Tongue (tissue), 1 donor: ENCODE measurements at regions not wholly inside any gene's neighbourhood (a gene's known extent, or its start where the extent isn't known, plus 50 kb on each side); places are given as distances from the start of the nearest gene placed in this dataset.

ENCODE experiments used
- DNase-seq: peaks from one replicate; pipeline ENCODE4 v3.0.0-alpha.2; 2015

DNA sequence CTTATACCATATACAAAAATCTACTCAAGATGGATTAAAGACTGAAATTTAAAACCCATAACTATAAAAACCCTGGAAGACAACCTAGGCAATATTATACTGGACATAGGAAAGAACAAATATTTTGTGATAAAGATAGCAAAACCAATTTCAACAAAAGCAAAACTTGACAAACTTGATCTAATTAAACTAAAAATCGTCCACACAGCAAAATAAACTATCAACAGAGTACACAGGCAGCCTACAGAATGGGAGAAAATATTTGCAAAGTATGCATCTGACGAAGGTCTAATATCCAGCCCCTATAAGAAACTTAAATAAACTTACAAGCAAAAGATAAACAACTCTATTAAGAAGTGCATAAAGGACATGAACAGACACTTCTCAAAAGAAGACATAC lies 240.1 kb downstream of the HGF start:
- DNase-seq = no peak

DNA sequence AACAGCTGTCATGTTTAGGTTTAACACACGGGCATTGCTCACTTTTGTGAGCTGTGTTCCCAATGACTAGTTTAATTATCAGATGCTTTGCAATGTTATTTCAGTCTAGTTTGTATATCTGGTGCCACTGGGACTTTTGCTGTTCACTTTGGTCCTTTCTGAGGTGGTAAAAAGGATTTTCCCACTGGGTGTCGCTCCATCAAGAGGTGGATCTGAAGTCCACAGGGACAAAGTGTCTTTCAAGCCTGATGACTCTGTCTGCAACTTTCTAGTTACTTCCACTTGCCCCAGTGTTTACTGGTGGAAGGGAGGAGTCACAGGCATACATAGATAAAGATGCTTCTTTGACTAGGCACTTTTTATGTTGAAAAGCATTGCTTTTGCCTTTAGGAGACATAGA lies 242.2 kb downstream of the HGF start:
- no peak for DNase-seq

GRCh38 chr7:81526971-81527370 lies 242.9 kb downstream of the HGF start:
- no peak for DNase-seq

GRCh38 chr7:81525841-81526240 lies 244.0 kb downstream of the HGF start:
- DNase-seq = no peak

DNA sequence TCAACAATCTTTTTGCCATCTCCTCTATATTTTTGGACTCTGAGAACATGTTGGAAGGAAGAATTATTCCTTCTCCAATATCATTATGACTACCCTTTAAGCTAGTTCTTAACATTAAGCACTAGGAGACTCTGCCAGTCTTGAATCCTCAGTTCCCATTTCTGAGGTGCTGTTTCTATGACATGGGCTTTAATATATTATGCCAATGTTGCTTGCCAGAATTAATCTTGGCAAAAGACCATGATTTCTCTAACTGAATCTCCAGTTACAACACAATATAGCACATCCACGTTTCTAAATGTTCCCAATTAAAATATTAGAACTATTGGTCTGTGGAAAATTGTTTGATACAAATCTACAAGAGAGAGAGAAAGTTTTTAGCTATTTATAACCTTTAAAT lies 250.0 kb downstream of the HGF start:
- no peak for DNase-seq

GRCh38 chr7:81516898-81517297 lies 252.9 kb downstream of the HGF start:
- DNase-seq = no peak

DNA sequence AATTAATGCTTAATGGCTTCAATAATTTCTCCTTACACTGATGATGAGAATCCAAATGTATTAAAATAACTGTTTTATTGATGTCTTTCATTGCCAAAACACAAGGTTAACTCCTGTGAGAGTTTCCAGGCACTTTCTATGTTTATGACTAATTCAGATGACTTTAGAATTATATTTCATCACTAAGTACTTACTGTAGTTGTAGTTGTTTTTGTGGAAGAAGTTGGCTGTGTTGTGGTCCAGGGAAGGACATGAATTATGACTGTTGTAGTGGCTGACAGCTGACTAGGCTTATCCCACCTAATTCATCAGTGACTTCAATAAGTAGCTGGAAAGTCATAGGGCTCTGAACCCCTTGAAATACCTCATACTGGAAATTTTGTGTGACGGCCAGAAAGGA lies 254.8 kb downstream of the HGF start:
- no peak for DNase-seq

- no peak for DNase-seq
These were observed 255.3 kb downstream of the HGF start for GRCh38 chr7:81514546-81514945.

DNA sequence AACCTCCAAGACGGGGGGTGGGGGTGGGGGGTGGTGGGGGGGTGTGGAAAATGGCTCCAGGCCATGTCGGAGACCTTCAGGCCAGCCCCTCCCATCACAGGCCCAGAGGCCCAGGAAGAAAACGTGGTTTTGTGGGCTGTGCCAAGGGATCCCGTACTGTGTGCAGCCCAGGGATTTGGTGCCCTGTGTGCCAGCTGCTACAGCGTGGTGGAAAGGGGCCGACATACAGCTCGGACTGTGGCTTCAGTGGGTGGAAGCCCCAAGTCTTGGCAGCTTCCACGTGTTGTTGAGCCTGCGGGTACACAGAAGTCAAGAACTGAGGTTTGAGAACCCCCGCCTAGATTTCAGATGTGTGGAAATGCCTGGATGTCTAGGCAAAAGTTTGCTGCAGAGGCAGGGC lies 259.7 kb downstream of the HGF start:
- no peak for DNase-seq

DNA sequence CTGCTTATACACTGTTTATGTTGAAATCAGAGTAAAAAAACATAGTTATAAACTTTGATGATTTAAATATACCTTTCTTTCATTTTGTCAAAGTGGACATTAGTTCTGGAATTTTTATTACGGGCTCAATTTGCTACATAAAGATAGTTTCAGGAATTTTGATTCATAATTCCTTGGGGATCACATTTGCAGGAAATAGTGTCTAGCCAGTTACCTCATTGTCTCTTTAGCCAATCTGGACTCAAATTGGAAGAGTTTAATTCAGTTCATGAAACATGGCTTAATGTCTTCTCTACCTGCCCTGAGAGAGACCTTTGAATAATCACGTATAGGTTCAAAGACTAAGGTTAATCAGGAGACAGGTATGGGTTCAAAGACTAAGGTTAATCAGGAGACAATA lies 262.6 kb downstream of the HGF start:
- no peak for DNase-seq

DNA sequence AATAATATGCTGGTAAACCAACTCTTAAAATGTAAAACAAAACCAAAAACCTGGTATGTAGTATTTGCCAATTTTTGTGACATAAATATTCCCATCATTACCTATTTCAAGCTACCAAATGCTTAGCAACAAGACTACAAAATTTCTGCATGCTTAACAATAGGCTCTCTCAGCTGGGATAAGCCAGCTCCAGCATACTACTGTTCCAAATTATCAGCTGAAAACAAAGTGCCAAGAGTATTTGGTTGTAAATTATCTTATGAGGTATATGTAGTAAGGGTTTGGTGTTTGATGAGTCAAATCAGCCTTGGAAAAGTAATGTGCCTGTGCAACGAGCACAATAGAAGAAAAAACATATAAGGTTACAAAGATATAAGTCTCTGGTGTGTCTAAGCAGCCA lies 263.2 kb downstream of the HGF start:
- no peak for DNase-seq

DNA sequence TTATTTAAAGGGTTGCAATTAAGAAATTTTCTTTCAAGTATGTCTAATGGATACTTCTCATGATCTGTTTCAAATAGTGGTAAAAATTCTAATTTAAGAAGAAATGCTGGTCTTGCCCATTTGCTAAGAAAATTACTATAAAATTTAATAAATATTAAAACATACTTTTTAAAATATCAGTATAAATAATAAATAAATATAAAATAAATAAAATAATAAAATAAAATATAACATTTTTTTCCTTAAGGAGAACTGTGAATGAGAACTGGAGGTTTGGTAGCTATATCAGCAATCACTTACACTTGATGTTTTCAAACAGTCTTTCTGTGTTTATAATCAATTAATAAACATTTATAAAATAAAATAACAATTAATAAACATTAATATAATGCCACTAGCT lies 266.1 kb downstream of the HGF start:
- no peak for DNase-seq

DNA sequence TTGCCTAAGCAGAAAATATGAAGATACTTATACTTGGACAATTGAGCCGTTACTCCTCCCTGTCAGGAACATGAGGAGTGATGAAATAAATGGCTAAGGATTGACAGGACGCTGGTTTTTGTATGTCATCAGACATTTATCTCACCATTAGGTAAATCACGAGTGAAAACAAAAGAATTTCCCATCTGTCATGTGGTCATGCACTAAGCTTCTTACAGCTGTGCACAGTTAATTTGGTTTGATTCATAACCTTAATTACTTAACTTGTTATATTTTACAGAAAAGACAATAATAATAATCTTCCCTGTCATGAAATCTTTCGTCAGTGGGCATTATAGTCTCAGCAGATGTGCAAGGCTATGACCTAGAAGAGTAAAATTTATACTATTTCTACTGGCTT lies 266.5 kb downstream of the HGF start:
- no peak for DNase-seq

GRCh38 chr7:81501220-81501619 lies 268.6 kb downstream of the HGF start:
- peak; percentile 30 for DNase-seq

- no peak for DNase-seq
These were observed 269.2 kb downstream of the HGF start for GRCh38 chr7:81500631-81501030.

DNA sequence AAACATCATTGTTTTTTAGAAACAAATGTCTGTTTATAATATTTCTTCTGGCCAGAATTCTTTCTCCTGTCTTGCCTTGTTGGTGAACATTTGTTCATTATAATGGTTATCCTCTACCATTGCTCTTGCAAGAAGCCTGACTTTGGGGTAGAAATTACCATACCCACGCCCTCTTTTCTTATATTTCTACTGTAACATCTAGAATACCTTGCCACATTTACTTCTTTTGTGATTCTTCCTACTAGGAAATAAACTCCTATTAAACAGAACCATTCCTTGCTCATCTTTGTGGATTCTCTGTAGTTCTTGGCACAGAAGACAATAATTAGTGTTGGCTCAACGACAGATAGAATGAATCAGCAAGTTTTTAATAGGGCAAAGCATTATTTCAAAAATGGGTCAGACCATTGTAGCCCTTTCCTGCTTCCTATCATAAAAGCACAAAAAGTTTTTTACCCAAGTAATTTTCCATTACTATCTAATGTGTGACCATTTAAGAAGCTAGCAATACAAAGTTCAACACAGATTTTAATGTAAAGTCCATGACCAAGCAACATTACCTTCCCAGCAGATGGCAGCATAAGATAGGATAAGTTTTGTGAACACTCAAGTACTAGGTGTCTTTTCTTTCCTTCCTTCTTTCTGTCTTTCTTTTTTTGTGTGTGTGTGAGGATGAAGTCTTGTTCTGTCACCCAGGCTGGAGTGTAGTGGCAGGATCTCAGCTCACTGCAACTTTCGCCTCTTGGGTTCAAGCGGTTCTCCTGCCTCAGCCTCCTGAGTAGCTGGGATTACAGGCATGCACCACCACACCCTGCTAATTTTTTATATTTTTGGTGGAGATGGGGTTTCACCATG lies 270.4 kb downstream of the HGF start:
- DNase-seq = peak; percentile 90

GRCh38 chr7:81498176-81498575 lies 271.7 kb downstream of the HGF start:
- no peak for DNase-seq

GRCh38 chr7:81492910-81493309 lies 276.9 kb downstream of the HGF start:
- DNase-seq = no peak

GRCh38 chr7:81492240-81492639 lies 277.6 kb downstream of the HGF start:
- no peak for DNase-seq

DNA sequence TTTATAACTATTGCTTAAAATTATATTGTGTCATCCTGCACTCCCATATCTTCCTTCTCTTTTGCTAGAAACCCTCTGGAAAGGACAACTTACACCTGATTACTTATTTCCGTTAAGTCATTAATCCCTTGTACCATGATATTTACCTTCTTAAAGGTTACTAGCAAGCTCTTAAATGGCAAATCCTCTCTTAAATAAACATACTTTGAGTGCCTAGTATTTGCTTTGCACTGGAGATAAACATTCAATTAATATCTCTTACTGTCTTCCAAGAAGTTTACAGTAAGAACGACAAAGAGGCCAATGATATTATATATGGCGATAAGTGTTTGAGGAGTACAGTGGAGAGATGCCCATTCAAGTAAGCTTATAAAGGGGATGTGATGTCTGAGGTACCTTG lies 278.3 kb downstream of the HGF start:
- no peak for DNase-seq

DNA sequence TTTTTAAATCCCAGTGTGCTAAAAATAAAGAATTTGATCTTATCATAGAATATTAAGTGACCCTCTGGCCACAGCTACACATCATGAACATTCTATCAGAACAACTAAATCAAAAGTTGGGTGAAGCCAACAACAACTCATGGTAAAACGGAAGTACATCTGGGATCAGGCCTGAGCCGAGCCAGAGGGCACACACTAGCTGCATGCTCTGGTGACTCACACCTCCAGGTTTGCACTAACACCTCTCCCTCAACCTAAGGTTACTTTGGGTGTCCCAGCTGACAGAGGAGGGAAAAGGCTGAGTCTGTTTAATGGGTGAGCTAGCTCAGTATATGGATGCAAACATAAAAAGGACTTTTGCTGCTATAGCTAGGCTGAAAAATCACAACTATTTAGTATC lies 281.6 kb downstream of the HGF start:
- DNase-seq = no peak

DNA sequence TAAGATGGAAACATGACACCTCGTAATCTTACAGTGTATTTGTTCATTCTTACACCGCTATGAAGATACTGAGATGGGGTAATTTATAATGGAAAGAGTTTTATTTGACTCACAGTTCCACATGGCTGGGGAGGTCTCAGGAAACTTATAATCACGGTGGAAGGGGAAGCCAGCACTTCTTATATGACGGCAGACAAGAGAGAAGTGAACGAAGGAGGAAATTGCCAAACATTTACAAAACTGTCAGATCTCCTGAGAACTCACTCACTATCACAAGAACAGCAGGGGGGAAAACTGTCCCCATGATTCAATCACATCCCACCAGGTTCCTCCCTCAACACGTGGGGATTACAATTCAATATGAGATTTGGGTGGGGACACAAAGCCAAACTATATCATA lies 282.3 kb downstream of the HGF start:
- no peak for DNase-seq

- peak; percentile 62 for DNase-seq
These were observed 285.6 kb downstream of the HGF start for GRCh38 chr7:81484261-81484660.

DNA sequence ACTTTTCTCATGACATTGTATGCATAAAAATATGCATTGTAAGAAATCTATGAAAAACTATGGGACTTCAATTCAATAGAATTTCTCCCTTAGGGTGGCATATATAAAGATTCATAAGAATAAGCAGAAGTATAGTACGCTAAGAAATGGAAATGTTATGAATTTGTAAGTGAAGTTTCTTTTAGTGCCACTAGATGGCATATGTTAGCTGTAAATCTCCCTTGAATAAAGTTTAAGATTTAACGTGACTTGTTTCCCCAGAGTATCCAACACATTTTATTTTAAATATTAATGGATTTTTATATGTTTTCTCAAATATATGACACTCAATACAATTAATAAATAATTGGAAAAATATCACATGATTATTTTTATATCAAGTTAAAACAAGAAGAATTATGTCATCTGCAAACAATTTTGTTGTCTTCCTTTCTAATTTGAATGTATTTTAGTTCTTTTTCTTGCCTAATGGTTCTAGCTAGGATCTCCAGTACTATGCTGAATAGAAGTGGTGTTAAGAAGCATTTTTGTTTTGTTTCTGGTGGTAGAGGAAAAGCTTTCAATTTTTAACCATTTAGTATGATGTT lies 287.2 kb downstream of the HGF start:
- DNase-seq = peak; percentile 45
